ENCODE measurements at regions not wholly inside any gene's neighbourhood (a gene's known extent, or its start where the extent isn't known, plus 50 kb on each side); places are given as distances from the start of the nearest gene placed in this dataset.
"Not testable (repeated sequence)": the region's sequence is repeated elsewhere in the genome, so short reads cannot be mapped to it uniquely, and the experiment has no call there.

GRCh38 chr9:135343837-135344522 is 135.6 kb upstream of the PPP1R26 start:
- DNase-seq, result peak; percentile 44

DNA sequence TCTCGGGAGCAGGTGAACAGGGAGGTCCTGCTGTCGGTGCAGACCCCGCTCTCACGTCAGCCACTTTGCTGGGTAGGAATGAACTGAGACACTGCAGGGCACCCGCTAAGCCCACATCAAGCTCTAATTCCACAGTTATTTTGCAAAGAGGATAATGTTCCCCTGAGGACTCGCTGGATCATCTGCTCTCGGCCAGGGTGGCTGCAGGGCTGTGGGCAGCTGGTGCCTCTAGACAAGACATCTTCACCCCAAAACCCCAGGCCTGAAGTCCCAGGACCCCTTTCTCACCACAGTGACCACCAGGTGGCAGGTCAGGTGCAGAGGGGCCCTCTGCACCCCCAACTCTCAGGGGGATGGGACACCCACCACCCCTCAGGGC is 135.1 kb upstream of the PPP1R26 start:
- DNase-seq, result no peak

- no peak for DNase-seq
Measured at GRCh38 chr9:135344915-135345500, 134.6 kb upstream of the PPP1R26 start.

GRCh38 chr9:135345775-135346433 is 133.7 kb upstream of the PPP1R26 start:
- no peak for DNase-seq

GRCh38 chr9:135346438-135347050 is 133.0 kb upstream of the PPP1R26 start:
- DNase-seq, result no peak

DNA sequence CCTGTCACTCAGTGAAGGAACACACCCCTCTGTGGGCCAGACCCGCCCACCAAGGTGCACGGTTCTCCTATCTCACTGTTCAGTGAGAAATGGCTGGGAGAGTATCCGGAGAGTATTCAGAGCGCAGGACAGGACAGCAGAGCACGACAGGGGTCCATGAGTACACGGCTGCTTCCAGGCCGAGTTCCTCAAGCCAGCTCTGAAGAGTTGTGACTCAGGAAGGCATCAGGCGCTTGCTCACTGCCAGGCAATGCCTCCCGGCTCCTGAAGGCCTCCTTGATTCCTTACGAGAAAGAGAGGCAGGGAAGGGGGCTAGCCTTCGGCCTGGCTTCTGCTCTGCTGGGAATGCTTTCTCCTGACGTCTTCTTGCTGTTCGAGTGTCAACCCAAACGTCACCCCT is 132.1 kb upstream of the PPP1R26 start:
- no peak for DNase-seq

- DNase-seq, result no peak
Measured at GRCh38 chr9:135348076-135348787, 131.3 kb upstream of the PPP1R26 start.

GRCh38 chr9:135348788-135349150 is 130.8 kb upstream of the PPP1R26 start:
- no peak for DNase-seq

DNA sequence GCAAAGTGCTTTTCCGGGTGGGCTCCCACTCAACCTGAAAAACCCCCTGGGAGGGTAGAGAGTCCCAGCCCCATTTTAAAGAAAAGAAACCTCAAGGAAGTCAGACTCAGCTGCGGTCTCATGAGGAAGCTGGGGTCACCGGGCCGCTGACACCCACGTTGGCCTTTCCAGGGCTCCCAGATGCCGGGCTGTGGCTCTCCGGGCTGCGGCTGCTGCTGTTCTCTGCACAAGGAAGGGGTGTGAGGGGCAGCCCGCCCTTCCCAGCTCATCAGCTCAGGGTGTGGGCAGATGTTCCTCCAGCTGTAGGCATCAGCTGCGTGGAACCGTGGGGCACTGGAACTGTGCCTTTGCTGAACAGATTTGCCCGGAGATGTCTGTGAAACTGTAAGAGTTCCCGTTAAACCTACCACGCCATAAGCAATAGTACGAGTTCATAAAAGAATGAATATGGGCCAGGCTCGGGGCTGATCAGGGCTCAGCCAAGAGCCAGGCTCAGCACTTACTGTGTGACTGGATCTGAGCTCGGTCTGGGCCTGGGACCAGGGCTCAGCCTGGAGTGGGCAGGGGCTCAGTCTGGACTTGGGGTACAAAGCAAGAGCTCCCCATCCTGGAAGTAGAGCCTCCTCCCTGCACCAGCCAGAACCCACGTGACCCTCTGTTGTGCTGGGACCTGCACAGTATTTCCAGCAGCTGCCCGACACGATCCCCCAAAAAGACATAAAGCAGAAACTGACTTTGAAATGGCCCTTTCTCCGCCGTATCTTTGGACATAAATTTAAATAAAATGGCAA is 130.2 kb upstream of the PPP1R26 start:
- no peak for DNase-seq

GRCh38 chr9:135350003-135350315 is 129.6 kb upstream of the PPP1R26 start:
- no peak for DNase-seq

GRCh38 chr9:135353935-135354334 is 125.6 kb upstream of the PPP1R26 start:
- no peak for DNase-seq

- no peak for DNase-seq
Measured at GRCh38 chr9:135355521-135356011, 124.0 kb upstream of the PPP1R26 start.

DNA sequence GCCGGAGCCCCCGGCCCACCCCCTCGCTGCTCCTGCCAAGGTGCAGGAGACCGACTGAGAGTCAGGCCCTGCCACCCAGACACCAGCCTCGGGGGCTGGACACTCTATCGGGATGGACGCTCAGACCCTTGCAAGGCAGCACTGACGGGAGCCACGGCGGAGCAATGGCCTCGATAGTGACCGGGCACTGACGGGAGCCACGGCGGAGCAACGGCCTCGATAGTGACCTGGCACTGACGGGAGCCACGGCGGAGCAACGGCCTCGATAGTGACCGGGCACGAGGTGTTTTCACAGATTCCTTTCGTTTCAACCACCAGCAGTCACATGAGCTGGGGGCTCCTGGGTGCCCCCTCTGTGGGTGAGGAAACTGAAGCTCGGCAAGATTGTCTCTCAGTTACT is 123.6 kb upstream of the PPP1R26 start:
- no peak for DNase-seq

- DNase-seq, result no peak
Measured at GRCh38 chr9:135356796-135357195, 122.8 kb upstream of the PPP1R26 start.

DNA sequence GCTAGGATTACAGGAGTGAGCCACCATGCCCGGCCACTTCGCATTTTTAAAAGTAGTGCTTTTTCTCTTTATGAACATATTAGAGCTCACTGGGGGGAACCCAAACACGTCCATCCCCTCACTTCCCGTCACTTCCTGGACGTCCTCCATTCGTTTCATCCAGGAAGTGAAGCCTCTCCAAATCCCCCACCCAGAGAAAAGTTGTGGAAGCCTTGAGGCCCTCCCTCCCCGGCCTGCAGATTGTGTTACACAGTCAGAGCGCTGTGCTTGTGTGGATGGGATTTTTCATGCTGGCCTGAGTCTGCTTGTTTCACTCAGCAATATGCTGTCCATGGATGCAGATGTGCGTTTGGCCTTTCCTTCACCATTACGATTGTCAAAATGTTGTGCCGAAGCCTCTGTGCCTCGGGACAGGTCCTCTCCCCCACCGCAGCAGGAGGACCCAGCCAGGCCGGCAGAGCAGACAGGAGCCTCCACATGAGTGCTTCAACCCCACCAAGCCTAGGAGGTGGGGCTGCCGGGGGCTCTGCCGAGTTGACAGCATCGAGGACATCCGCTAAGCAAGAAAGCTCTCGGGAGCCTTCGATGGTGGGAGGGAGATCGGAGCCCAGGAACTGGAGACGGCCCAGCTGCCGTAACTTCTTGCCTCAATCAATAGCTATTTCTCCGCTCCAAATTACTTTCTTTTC is 121.6 kb upstream of the PPP1R26 start:
- DNase-seq, result no peak

- no peak for DNase-seq
Measured at GRCh38 chr9:135358552-135358940, 121.0 kb upstream of the PPP1R26 start.

- DNase-seq, result no peak
Measured at GRCh38 chr9:135359764-135360163, 119.8 kb upstream of the PPP1R26 start.

GRCh38 chr9:135360617-135361016 is 119.0 kb upstream of the PPP1R26 start:
- no peak for DNase-seq

DNA sequence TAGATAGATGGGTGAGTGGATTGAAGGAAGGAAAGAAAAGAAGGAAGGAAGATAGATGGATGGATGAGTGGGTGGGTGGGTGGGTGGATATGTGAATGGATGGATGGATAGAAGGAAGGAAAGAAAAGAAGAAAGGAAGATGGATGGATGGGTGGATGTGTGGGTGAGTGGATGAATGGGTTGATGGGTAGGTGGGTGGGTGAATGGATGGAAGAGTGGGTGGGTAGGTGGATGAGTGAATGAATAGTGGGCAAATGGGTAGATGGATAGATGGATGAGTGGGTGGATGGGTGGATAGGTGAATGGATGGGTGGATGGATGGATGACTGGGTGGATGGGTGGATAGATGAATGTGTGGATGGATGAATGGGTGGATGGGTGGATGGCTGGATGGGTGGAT is 117.9 kb upstream of the PPP1R26 start:
- DNase-seq, result not testable (repeated sequence)

DNA sequence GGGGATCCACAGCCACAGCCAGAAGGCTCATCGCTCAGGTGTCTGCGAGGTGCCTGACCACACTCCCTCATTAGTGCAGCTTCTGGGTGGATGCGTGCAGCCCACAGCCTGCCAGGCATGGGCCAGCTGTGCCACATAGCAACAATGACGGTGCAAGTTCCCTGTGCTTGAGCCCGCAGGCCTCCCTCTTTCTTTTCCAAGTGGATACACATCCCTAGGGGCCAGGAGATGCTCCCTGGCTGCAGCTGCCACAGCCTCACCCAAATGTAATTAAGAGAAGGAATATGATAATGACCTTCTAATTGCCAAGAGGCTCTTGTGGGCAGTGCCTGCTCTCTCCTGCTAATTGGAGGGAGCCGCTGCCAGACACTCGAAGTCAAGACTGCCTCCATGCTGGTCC is 116.0 kb upstream of the PPP1R26 start:
- DNase-seq, result no peak

DNA sequence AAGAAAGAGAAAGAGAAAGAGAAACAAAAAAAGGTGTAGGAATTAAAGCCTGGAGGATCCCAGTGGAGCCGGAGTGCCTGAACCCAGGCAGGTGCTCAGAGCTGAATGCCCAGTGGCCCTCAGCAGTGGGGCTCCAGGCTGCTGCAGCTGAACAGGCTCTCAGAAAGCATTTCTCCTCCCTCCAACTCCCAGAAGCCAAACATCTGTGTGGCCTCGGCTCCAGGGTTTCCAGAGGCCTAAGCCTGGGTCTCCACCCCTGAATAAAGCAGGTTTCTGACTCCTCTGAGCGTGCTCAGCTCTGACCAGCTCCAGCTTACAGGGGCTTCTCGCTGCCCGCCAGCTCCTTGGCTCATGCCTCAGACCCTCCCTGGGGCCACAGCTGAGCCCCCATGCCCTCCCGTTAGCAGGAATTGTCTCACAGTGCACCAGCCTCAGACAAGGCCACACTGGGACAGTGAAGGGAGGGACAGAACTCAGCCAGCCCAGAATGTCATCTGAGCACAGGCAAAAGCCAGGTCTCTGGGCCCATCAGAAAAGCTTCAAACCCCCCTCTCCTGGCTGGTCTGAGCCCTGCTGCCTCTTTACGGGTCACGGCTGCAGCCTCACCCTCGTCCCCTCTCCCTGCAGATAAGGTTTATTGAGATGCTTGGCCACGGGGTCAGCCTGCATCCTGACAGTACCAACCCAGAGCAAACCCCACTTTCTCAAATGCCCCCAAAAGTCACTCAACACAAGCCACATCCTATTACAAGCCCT is 114.4 kb upstream of the PPP1R26 start:
- no peak for DNase-seq

Measured in activated naive CD4-positive, alpha-beta T cell treated with Interleukin-2 at 50 U/mL for 16 hours (primary cell).